ENCODE measurements at regions not wholly inside any gene's neighbourhood (a gene's known extent, or its start where the extent isn't known, plus 50 kb on each side); places are given as distances from the start of the nearest gene placed in this dataset.
"Not testable (repeated sequence)": the region's sequence is repeated elsewhere in the genome, so short reads cannot be mapped to it uniquely, and the experiment has no call there.

DNA sequence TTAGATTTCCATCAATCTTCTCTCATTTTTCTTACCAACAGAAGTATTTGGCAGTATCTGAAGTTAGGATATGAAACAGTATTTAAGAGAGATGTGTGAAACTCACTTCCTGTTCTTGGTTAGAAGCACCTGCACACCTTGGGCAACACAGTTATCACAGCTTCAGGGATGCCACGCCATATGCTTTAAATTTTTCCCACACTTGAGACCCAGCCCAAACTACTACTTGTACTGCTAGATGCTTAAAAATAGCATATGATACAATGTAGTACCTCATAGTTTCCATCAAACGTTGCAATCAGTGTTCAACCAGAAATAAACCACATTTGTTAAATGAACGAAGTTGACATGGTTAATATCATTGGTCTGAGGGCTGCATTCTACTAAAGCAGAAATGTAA, 725.1 kb upstream of the FRG1 start:
- ATAC-seq: no peak
- TF ChIP-seq POLR2A (IDR thresholded peaks at IDR 0.05) (no peak), POLR2AphosphoS5 (IDR thresholded peaks at IDR 0.05) (no peak), EP300 (IDR thresholded peaks at IDR 0.05) (no peak)
- TF ChIP-seq, protein P1, sequence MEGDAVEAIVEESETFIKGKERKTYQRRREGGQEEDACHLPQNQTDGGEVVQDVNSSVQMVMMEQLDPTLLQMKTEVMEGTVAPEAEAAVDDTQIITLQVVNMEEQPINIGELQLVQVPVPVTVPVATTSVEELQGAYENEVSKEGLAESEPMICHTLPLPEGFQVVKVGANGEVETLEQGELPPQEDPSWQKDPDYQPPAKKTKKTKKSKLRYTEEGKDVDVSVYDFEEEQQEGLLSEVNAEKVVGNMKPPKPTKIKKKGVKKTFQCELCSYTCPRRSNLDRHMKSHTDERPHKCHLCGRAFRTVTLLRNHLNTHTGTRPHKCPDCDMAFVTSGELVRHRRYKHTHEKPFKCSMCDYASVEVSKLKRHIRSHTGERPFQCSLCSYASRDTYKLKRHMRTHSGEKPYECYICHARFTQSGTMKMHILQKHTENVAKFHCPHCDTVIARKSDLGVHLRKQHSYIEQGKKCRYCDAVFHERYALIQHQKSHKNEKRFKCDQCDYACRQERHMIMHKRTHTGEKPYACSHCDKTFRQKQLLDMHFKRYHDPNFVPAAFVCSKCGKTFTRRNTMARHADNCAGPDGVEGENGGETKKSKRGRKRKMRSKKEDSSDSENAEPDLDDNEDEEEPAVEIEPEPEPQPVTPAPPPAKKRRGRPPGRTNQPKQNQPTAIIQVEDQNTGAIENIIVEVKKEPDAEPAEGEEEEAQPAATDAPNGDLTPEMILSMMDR (IDR thresholded peaks at IDR 0.05): no peak

DNA sequence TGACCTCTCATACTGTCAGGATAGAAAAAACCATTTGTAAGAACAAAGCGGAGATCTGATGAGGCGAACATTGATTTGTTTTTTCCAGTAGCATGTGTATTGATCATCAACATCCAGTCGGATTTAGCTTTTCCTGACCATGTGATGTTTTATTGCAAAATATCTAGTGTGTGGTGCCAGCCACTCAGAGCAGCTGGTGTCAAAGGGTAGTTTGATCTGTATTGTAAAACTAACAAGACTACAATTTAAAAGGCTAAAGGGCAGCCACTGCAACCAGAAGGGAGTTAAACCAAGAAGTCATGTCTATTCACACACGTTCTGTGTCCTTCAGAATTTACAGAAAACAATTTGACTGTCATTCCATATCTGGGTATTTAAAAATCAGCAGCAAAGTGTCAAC, 719.0 kb upstream of the FRG1 start:
- 68 to 81% methylated on average over 4 of the region's 4 CpGs for WGBS, 2 donors (ENCODE audit: low coverage in 1 of 2)
- no peaks in the 10 kb centered on the region for H3K9me3 ChIP-seq
- ATAC-seq: no peak
- no peaks in the 10 kb centered on the region for H3K36me3 ChIP-seq
- no peaks in the 10 kb centered on the region for H3K27me3 ChIP-seq
- H3K27ac ChIP-seq: no peak overlapping the region
- H3K4me1 ChIP-seq: no peaks in the 10 kb centered on the region
- H3K4me3 ChIP-seq: no peak overlapping the region
- TF ChIP-seq EP300 (IDR thresholded peaks at IDR 0.05) (no peak), POLR2AphosphoS5 (IDR thresholded peaks at IDR 0.05) (no peak), POLR2A (IDR thresholded peaks at IDR 0.05) (no peak)
- TF ChIP-seq, protein P1 (IDR thresholded peaks at IDR 0.05): no peak

More for the DNA sequence above, 725.1 kb upstream of the FRG1 start:
- no peaks in the 10 kb centered on the region for H3K4me1 ChIP-seq
- no peaks in the 10 kb centered on the region for H3K36me3 ChIP-seq
- 44 to 67% methylated on average over 3 of the region's 3 CpGs for WGBS, 2 donors (ENCODE audit: low coverage in 1 of 2)
- no peak overlapping the region for H3K4me3 ChIP-seq
- no peaks in the 10 kb centered on the region for H3K9me3 ChIP-seq
- H3K27ac ChIP-seq: no peak overlapping the region
- H3K27me3 ChIP-seq: no peaks in the 10 kb centered on the region

DNA sequence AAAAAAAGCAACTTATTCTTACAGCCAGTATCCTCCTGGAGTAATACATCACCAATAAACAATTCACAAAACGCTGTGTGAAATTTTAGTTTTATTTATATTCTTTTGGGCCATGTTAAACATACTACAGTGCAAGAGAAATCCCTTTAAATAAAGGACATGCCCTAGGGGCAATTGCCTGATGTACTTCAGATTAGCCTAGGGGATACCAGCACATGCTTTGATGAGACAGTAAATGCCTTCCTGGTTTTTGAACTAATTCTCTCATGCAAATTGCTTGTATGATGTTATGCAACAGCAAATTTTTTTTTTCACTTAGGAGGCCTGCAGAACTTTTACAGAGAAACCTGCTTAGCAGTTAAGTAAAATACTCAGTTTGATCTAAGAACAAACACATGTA, 711.9 kb upstream of the FRG1 start:
- ATAC-seq: no peak

DNA sequence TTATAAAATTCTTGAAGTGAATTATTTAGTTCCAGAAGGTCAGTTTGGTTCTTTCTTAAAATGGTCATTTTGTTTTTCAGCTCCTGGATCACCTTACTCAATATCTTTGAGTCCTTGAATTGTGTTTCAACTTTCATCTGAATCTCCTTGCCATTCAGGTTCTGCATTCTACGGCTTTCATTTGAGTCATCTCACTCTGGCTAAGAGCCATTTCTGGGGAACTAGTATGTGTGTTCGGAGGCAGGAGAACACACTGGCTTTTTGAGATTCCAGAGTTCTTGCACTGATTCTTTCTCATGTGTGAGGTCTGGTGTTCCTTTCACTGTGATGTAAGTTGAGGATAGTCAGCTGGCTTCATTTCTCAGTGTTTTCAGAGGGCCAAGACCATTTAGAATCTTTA, 708.4 kb upstream of the FRG1 start:
- Histone ChIP-seq H3K4me3 (no peak overlapping the region), H3K36me3 (no peaks in the 10 kb centered on the region), H3K27me3 (no peaks in the 10 kb centered on the region), H3K4me1 (no peaks in the 10 kb centered on the region), H3K9me3 (no peaks in the 10 kb centered on the region), H3K27ac (no peak overlapping the region)
- TF ChIP-seq POLR2A (IDR thresholded peaks at IDR 0.05): no peak
- TF ChIP-seq, protein P1 (IDR thresholded peaks at IDR 0.05): no peak
- no peak for TF ChIP-seq POLR2AphosphoS5 (IDR thresholded peaks at IDR 0.05)
- TF ChIP-seq EP300 (IDR thresholded peaks at IDR 0.05): no peak
- ATAC-seq: no peak
- WGBS, 2 donors (ENCODE audit: low coverage in 1 of 2): 80% methylated on average over 2 of the region's 2 CpGs; no CpG with 5 or more reads in 1 of the 2 donors

More for the DNA sequence above, 711.9 kb upstream of the FRG1 start:
- Histone ChIP-seq H3K36me3 (no peaks in the 10 kb centered on the region), H3K9me3 (no peaks in the 10 kb centered on the region), H3K27me3 (no peaks in the 10 kb centered on the region), H3K4me3 (no peak overlapping the region), H3K4me1 (no peaks in the 10 kb centered on the region), H3K27ac (no peak overlapping the region)
- WGBS, 2 donors (ENCODE audit: low coverage in 1 of 2): 67% methylated on average over 1 of the region's 1 CpG; no CpG with 5 or more reads in 1 of the 2 donors
- TF ChIP-seq, protein P1 (IDR thresholded peaks at IDR 0.05): no peak
- TF ChIP-seq POLR2AphosphoS5 (IDR thresholded peaks at IDR 0.05): no peak
- no peak for TF ChIP-seq EP300 (IDR thresholded peaks at IDR 0.05)
- no peak for TF ChIP-seq POLR2A (IDR thresholded peaks at IDR 0.05)

DNA sequence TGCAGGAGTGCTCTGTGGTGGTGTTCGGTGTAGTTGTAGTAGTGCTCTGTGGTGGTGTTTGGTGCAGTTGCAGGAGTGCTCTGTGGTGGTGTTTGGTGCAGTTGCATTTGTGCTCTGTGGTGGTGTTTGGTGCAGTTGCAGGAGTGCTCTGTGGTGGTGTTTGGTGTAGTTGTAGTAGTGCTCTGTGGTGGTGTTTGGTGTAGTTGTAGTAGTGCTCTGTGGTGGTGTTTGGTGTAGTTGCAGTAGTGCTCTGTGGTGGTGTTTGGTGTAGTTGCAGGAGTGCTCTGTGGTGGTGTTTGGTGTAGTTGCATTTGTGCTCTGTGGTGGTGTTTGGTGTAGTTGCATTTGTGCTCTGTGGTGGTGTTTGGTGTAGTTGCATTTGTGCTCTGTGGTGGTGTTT, 706.9 kb upstream of the FRG1 start:
- WGBS, 2 donors (ENCODE audit: low coverage in 1 of 2): 0% methylated on average over 1 of the region's 1 CpG; no CpG with 5 or more reads in 1 of the 2 donors
- not testable (repeated sequence) for H3K36me3 ChIP-seq, H3K9me3 ChIP-seq, ATAC-seq, H3K4me1 ChIP-seq, H3K27me3 ChIP-seq, H3K27ac ChIP-seq, H3K4me3 ChIP-seq

DNA sequence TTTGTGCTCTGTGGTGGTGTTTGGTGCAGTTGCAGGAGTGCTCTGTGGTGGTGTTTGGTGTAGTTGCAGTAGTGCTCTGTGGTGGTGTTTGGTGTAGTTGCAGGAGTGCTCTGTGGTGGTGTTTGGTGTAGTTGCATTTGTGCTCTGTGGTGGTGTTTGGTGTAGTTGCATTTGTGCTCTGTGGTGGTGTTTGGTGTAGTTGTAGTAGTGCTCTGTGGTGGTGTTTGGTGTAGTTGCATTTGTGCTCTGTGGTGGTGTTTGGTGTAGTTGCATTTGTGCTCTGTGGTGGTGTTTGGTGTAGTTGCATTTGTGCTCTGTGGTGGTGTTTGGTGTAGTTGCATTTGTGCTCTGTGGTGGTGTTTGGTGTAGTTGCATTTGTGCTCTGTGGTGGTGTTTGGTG, 705.7 kb upstream of the FRG1 start:
- ATAC-seq, H3K36me3 ChIP-seq, H3K27ac ChIP-seq, H3K4me3 ChIP-seq, H3K27me3 ChIP-seq, H3K9me3 ChIP-seq, H3K4me1 ChIP-seq: not testable (repeated sequence)

All from gastroesophageal sphincter (tissue), 4 donors.